Common myeloid progenitor, CD34-positive (primary cell): ENCODE measurements at regions not wholly inside any gene's neighbourhood (a gene's known extent, or its start where the extent isn't known, plus 50 kb on each side); places are given as distances from the start of the nearest gene placed in this dataset.

ENCODE experiments used
- CTCF ChIA-PET: fragments of 350-600 bp; sonication (Branson Sonifier 250); formaldehyde crosslinking; loops from one replicate; lab custom pipeline; 2021; ENCODE audit warnings: antibody characterized with exemption; lab: Charles Lee
- POLR2A ChIA-PET: fragments of 350-600 bp; sonication (Branson Sonifier 250); formaldehyde crosslinking; loops from one replicate; lab custom pipeline; 2021; ENCODE audit warnings: antibody characterized with exemption; lab: Charles Lee
- DNase-seq, 3 donors: peaks; one replicate each; pipeline versions ENCODE4 v3.0.0 to v3.0.0-alpha.2; 2013
- H3K27ac ChIP-seq, 2 experiments: 1 replicate in 1 of 2; 2 replicates in 1 of 2; pipeline ENCODE4 v1.7.0; 2013; ENCODE audit warnings: inconsistent platforms in 2 of 2, low read length in 2 of 2, mild to moderate bottlenecking in 2 of 2, low read depth in 1 of 2, moderate library complexity in 1 of 2; ENCODE audit not compliant: severe bottlenecking in 2 of 2, insufficient read depth in 1 of 2, poor library complexity in 1 of 2
- H3K27me3 ChIP-seq, 5 experiments: replicated peaks in 2 of 5; 1 replicate in 3 of 5; 2 replicates in 2 of 5; pipeline versions ENCODE4 v1.6.1 to v1.7.0; 2013; ENCODE audit warnings: low read length in 4 of 5, mild to moderate bottlenecking in 2 of 5, moderate library complexity in 2 of 5, inconsistent platforms in 1 of 5; ENCODE audit not compliant: insufficient read depth in 5 of 5, control insufficient read depth in 4 of 5
- H3K36me3 ChIP-seq, 4 experiments: 1 replicate in 2 of 4; 2 replicates in 2 of 4; pipeline versions ENCODE4 v1.6.1 to v1.7.0; 2013; ENCODE audit warnings: low read length in 3 of 4, control low read depth in 1 of 4, mild to moderate bottlenecking in 1 of 4; ENCODE audit not compliant: control insufficient read depth in 4 of 4, insufficient read depth in 4 of 4
- H3K4me1 ChIP-seq, 4 experiments: 1 replicate in 3 of 4; 2 replicates in 1 of 4; pipeline versions ENCODE4 v1.6.1 to v1.7.1; 2013; ENCODE audit warnings: low read length in 3 of 4, mild to moderate bottlenecking in 3 of 4, control low read depth in 1 of 4, inconsistent platforms in 1 of 4, moderate library complexity in 1 of 4; ENCODE audit not compliant: control insufficient read depth in 4 of 4, insufficient read depth in 4 of 4; ENCODE audit errors: control extremely low read depth in 1 of 4
- H3K4me3 ChIP-seq, 7 experiments: 1 replicate in 4 of 7; 2 replicates in 3 of 7; pipeline versions ENCODE4 v1.5.1 to v1.7.0; 2013; ENCODE audit warnings: mild to moderate bottlenecking in 7 of 7, low read length in 6 of 7, moderate library complexity in 6 of 7, inconsistent platforms in 2 of 7, low read depth in 2 of 7, control low read depth in 1 of 7; ENCODE audit not compliant: insufficient read depth in 4 of 7, control insufficient read depth in 1 of 7; ENCODE audit errors: extremely low read depth in 1 of 7
- H3K9me3 ChIP-seq, 5 experiments: 1 replicate in 4 of 5; 2 replicates in 1 of 5; pipeline versions ENCODE4 v1.6.1 to v1.7.1; 2013; ENCODE audit warnings: low read length in 4 of 5, mild to moderate bottlenecking in 2 of 5, inconsistent platforms in 1 of 5, low read depth in 1 of 5, moderate library complexity in 1 of 5; ENCODE audit not compliant: control insufficient read depth in 4 of 5, insufficient read depth in 2 of 5; ENCODE audit errors: control extremely low read depth in 1 of 5
- WGBS: methylation state at CpG from one replicate; pipeline ENCODE4 v1.1.5; 2013; ENCODE audit not compliant: insufficient coverage; 5-methylcytosine and 5-hydroxymethylcytosine counted together

GRCh38 chr11:81946831-81947230, 786.8 kb downstream of the FAM181B start:
- WGBS, result 100% methylated on average over 2 of the region's 3 CpGs
- POLR2A ChIA-PET, result interaction anchor here (0.7 kb wide), 1 partner anchor 37 kb away, joined by 3 read pairs; no protein-coding TSS in a partner anchor
- Histone ChIP-seq H3K27me3 (no peaks in the 10 kb centered on the region), H3K27ac (no peak overlapping the region), H3K9me3 (peaks cover 0 to 3% (median 0%) of the 10 kb centered on the region in 5 experiments), H3K36me3 (no peaks in the 10 kb centered on the region), H3K4me3 (no peak overlapping the region), H3K4me1 (peaks cover 0 to 6% (median 1%) of the 10 kb centered on the region in 4 experiments)
- DNase-seq, result no peak
- CTCF ChIA-PET, result no interaction called here

- no peaks in the 10 kb centered on the region for H3K36me3 ChIP-seq
- no peaks in the 10 kb centered on the region for H3K27me3 ChIP-seq
- no peak overlapping the region for H3K27ac ChIP-seq
- no peak overlapping the region for H3K4me3 ChIP-seq
- H3K4me1 ChIP-seq, result peaks cover 0 to 6% (median 1%) of the 10 kb centered on the region in 4 experiments
- DNase-seq, result peak; percentile 2 to 57 (median 46)
- WGBS, result 71% methylated on average over 1 of the region's 2 CpGs
- ChIA-PET CTCF (no interaction called here), POLR2A (no interaction called here)
- H3K9me3 ChIP-seq, result peaks cover 0 to 3% (median 0%) of the 10 kb centered on the region in 5 experiments
Observed at GRCh38 chr11:81942646-81943045, 791.0 kb downstream of the FAM181B start.

- Histone ChIP-seq H3K36me3 (no peaks in the 10 kb centered on the region), H3K27ac (no peak overlapping the region), H3K4me1 (peaks cover 0 to 6% (median 1%) of the 10 kb centered on the region in 4 experiments), H3K4me3 (no peak overlapping the region), H3K9me3 (peaks cover 0 to 3% (median 0%) of the 10 kb centered on the region in 5 experiments), H3K27me3 (no peaks in the 10 kb centered on the region)
- POLR2A ChIA-PET, result no interaction called here
- WGBS, result no CpG with 5 or more reads among the region's 2 CpGs
- peak in 2 of 3 donors; percentile 19 to 22 for DNase-seq
- CTCF ChIA-PET, result no interaction called here
Observed at GRCh38 chr11:81941998-81942397, 791.7 kb downstream of the FAM181B start.

- DNase-seq, result no peak
- H3K36me3 ChIP-seq, result no peaks in the 10 kb centered on the region
- CTCF ChIA-PET, result no interaction called here
- no CpG with 5 or more reads among the region's 2 CpGs for WGBS
- H3K27ac ChIP-seq, result no peak overlapping the region
- H3K4me1 ChIP-seq, result no peaks in the 10 kb centered on the region
- POLR2A ChIA-PET, result no interaction called here
- H3K9me3 ChIP-seq, result no peaks in the 10 kb centered on the region
- no peaks in the 10 kb centered on the region for H3K27me3 ChIP-seq
- H3K4me3 ChIP-seq, result no peak overlapping the region
Observed at GRCh38 chr11:81932303-81932702, 801.4 kb downstream of the FAM181B start.

GRCh38 chr11:81920205-81920604, 813.5 kb downstream of the FAM181B start:
- ChIA-PET POLR2A (no interaction called here), CTCF (interaction anchor here (1.7 kb wide), 1 partner anchor 14 kb away, joined by 5 read pairs; no protein-coding TSS in a partner anchor)
- Histone ChIP-seq H3K4me3 (no peak overlapping the region), H3K27ac (no peak overlapping the region), H3K9me3 (no peaks in the 10 kb centered on the region), H3K4me1 (no peaks in the 10 kb centered on the region), H3K27me3 (no peaks in the 10 kb centered on the region), H3K36me3 (no peaks in the 10 kb centered on the region)
- DNase-seq, result no peak

GRCh38 chr11:81916451-81916850, 817.2 kb downstream of the FAM181B start:
- POLR2A ChIA-PET, result no interaction called here
- H3K4me1 ChIP-seq, result no peaks in the 10 kb centered on the region
- WGBS, result no CpG with 5 or more reads among the region's 1 CpG
- no peaks in the 10 kb centered on the region for H3K9me3 ChIP-seq
- H3K36me3 ChIP-seq, result no peaks in the 10 kb centered on the region
- H3K27ac ChIP-seq, result no peak overlapping the region
- no peak for DNase-seq
- no peak overlapping the region for H3K4me3 ChIP-seq
- CTCF ChIA-PET, result interaction anchor here (0.6 kb wide), 1 partner anchor 55 kb away, joined by 3 read pairs; no protein-coding TSS in a partner anchor
- H3K27me3 ChIP-seq, result no peaks in the 10 kb centered on the region

GRCh38 chr11:81915045-81915444, 818.6 kb downstream of the FAM181B start:
- CTCF ChIA-PET, result no interaction called here

More at GRCh38 chr11:81915045-81915444, 818.6 kb downstream of the FAM181B start:
- DNase-seq, result peak in 1 of 3 donors; percentile 3
- no peak overlapping the region for H3K4me3 ChIP-seq
- no peaks in the 10 kb centered on the region for H3K4me1 ChIP-seq
- POLR2A ChIA-PET, result no interaction called here
- no peaks in the 10 kb centered on the region for H3K27me3 ChIP-seq
- no peak overlapping the region for H3K27ac ChIP-seq
- H3K36me3 ChIP-seq, result no peaks in the 10 kb centered on the region
- H3K9me3 ChIP-seq, result no peaks in the 10 kb centered on the region
